ENCODE measurements at regions not wholly inside any gene's neighbourhood (a gene's known extent, or its start where the extent isn't known, plus 50 kb on each side); places are given as distances from the start of the nearest gene placed in this dataset.

GRCh38 chr18:59813942-59814341 is 85.9 kb upstream of the PMAIP1 start:
- WGBS, 2 donors, result 0 to 14% methylated on average over 1 of the region's 1 CpG
- TF ChIP-seq POLR2A (IDR thresholded peaks at IDR 0.05), result no peak
- TF ChIP-seq, protein P1, sequence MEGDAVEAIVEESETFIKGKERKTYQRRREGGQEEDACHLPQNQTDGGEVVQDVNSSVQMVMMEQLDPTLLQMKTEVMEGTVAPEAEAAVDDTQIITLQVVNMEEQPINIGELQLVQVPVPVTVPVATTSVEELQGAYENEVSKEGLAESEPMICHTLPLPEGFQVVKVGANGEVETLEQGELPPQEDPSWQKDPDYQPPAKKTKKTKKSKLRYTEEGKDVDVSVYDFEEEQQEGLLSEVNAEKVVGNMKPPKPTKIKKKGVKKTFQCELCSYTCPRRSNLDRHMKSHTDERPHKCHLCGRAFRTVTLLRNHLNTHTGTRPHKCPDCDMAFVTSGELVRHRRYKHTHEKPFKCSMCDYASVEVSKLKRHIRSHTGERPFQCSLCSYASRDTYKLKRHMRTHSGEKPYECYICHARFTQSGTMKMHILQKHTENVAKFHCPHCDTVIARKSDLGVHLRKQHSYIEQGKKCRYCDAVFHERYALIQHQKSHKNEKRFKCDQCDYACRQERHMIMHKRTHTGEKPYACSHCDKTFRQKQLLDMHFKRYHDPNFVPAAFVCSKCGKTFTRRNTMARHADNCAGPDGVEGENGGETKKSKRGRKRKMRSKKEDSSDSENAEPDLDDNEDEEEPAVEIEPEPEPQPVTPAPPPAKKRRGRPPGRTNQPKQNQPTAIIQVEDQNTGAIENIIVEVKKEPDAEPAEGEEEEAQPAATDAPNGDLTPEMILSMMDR (IDR thresholded peaks at IDR 0.05), result no peak
- no peak for DNase-seq (ENCODE audit: low spot score in 2 of 2)
- intact Hi-C loops (cut with DNase I; ENCODE audit: low total_unique reads), result no loop called here
- no peak overlapping the region for H3K4me3 ChIP-seq (ENCODE audit: low read depth, poor library complexity, severe bottlenecking)

DNA sequence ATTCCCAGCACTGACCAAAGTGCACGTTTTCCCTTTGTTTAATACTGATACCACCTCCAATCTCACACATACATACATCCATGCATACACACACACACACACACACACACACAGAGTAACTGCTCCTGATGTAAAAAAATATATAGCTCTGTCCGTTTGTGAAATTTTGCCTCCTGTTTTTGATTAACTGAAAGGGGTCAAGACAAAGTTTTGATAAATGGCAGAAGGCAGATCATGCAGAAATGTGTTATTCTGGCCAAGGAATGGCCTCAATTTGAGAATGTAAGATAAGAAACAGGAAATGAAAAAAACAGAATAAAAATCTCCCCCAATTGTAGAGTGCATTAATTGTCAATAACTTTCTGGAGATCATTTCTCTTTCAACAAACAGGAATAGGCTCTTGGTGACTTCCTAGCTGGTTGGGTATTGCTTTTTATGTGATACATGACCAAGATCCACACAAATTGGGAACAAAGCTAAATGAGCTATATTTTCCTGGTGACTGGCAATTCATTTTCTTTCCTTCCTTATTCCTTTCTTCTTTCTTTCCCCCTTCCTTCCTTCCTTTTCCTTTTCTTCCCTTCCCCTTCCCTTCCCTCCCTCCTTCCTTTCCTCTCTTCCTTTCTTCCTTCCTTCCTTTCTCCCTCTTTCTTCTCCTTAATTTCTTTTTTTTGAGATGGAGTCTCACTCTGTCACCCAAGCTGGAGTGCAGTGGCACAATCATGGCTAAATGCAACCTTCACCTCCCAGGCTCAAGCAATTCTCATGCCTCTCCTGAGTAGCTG is 88.9 kb upstream of the PMAIP1 start:
- intact Hi-C loops (cut with DNase I; ENCODE audit: low total_unique reads), result no loop called here
- 26 to 33% methylated on average over 2 of the region's 2 CpGs for WGBS, 2 donors
- DNase-seq (ENCODE audit: low spot score in 2 of 2), result no peak
- H3K4me3 ChIP-seq (ENCODE audit: low read depth, poor library complexity, severe bottlenecking), result no peak overlapping the region
- TF ChIP-seq, protein P1 (IDR thresholded peaks at IDR 0.05), result no peak
- no peak for TF ChIP-seq POLR2A (IDR thresholded peaks at IDR 0.05)

- intact Hi-C loops (cut with DNase I; ENCODE audit: low total_unique reads), result no loop called here
- 73 to 77% methylated on average over 6 of the region's 6 CpGs for WGBS, 2 donors
- no peak for DNase-seq (ENCODE audit: low spot score in 2 of 2)
These were observed 89.6 kb upstream of the PMAIP1 start for GRCh38 chr18:59810183-59810582.

DNA sequence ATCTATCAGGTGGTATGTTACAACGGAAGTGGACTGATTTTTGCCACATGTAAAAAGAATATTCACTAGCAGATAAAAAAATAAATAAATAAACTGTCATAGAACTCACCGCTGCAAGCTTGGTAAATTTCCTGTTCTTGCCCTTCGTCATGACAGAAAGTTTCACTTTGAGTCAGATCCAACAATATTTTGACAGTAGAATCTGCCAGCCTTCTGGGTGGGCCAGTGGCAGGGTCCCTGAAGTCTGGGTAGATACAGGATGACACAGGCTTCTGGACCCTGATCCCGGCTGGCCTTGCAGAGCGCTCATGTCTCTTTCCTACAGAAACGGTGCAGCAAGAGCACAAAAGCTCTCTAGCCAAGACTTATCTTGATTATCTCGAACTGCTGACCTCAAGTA is 97.8 kb upstream of the PMAIP1 start:
- intact Hi-C loops (cut with DNase I; ENCODE audit: low total_unique reads), result no loop called here
- no peak for DNase-seq (ENCODE audit: low spot score in 2 of 2)
- no peak for TF ChIP-seq POLR2A (IDR thresholded peaks at IDR 0.05)
- TF ChIP-seq, protein P1 (IDR thresholded peaks at IDR 0.05), result no peak
- WGBS, 2 donors, result 56 to 58% methylated on average over 7 of the region's 7 CpGs
- H3K4me3 ChIP-seq (ENCODE audit: low read depth, poor library complexity, severe bottlenecking), result no peak overlapping the region

More at GRCh38 chr18:59810183-59810582, 89.6 kb upstream of the PMAIP1 start:
- no peak overlapping the region for H3K4me3 ChIP-seq (ENCODE audit: low read depth, poor library complexity, severe bottlenecking)
- TF ChIP-seq POLR2A (IDR thresholded peaks at IDR 0.05), result no peak
- TF ChIP-seq, protein P1 (IDR thresholded peaks at IDR 0.05), result no peak

DNA sequence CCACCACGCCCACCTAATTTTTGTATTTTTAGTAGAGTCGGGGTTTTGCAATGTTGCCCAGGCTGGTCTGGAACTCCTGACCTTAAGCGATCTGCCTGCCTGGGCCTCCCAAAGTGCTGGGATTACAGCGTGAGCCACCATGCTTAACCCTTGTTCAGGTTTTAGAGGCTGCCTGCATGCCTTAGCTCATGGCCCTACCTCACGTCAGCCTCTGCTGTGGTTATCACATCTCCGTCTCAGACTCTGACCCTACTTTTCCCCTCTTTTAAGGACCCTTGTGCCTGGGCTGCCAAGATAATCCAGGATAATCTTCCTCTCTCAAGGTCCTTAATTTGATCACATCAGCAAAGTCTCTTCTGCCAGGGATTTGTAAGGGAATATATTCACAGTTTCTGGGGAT is 98.2 kb upstream of the PMAIP1 start:
- intact Hi-C loops (cut with DNase I; ENCODE audit: low total_unique reads), result no loop called here
- H3K4me3 ChIP-seq (ENCODE audit: low read depth, poor library complexity, severe bottlenecking), result no peak overlapping the region
- no peak for TF ChIP-seq POLR2A (IDR thresholded peaks at IDR 0.05)
- TF ChIP-seq, protein P1 (IDR thresholded peaks at IDR 0.05), result no peak
- 96 to 98% methylated on average over 6 of the region's 6 CpGs for WGBS, 2 donors
- DNase-seq (ENCODE audit: low spot score in 2 of 2), result no peak

DNA sequence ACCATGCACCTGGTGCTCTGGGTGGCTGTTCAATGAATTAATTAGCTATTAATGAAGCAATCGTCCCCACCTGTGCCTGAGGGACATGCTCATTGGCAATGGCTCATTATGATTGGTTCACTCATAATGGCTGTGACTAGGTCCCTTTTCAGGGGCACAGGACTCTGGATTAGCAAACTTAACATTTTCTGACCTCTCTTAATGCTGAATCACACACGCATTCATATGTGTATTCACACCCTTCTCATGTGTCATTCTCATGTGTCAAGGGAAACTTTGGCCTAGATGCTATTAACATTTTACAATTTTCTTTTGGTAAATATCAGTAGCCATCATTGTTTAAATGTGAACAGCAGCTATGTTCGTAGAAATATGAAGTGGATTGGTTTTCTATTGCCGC is 98.9 kb upstream of the PMAIP1 start:
- DNase-seq (ENCODE audit: low spot score in 2 of 2), result no peak
- H3K4me3 ChIP-seq (ENCODE audit: low read depth, poor library complexity, severe bottlenecking), result no peak overlapping the region
- TF ChIP-seq, protein P1 (IDR thresholded peaks at IDR 0.05), result no peak
- intact Hi-C loops (cut with DNase I; ENCODE audit: low total_unique reads), result no loop called here
- 76 to 83% methylated on average over 4 of the region's 4 CpGs for WGBS, 2 donors

All from lower leg skin (tissue), 4 donors.